ENCODE measurements at regions not wholly inside any gene's neighbourhood (a gene's known extent, or its start where the extent isn't known, plus 50 kb on each side); places are given as distances from the start of the nearest gene placed in this dataset.
"Not testable (repeated sequence)": the region's sequence is repeated elsewhere in the genome, so short reads cannot be mapped to it uniquely, and the experiment has no call there.

DNA sequence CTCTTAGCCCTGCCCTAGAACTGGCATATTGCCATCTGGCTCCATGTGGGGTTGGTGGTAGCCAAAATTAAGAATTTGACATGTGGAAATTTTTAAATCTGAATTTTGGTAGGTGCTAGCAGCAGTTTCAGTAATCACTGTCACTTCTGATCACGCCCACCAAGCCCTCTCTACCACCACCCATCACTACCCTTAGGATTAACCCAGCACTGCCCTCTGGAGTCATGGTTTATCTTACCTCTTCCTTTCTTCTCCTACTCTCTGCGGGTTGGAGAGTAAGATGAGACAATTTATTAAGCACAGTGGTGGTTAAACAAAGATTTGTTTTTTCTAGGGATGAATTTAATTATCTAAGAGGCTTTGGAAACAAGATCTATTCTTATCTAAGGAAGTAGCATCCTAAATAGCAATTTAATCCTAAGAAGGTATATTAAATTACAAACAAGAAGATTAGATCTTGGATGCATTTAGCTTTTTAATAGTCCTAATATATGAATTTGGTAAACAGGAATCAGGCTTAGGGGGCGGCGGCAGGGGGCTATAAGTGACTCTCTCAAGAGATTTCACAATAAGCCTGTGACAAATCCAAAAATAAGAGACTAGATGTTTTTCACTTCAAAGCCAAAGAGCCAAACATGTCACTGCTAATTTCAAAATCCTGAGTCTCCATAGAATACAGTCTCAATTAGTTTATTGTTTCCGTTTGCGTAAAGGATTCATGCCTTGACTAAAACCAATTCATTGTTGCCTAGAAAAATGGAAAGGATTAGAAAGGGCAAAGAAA is 498.4 kb upstream of the UBE2E2 start:
- no peak overlapping the region for H3K27ac ChIP-seq
- no peak for DNase-seq
- peaks cover 0 to 9% (median 0%) of the 10 kb centered on the region in 3 donors for H3K9me3 ChIP-seq
- ATAC-seq = no peak
- no peaks in the 10 kb centered on the region for H3K4me1 ChIP-seq
- TF ChIP-seq, protein P1, sequence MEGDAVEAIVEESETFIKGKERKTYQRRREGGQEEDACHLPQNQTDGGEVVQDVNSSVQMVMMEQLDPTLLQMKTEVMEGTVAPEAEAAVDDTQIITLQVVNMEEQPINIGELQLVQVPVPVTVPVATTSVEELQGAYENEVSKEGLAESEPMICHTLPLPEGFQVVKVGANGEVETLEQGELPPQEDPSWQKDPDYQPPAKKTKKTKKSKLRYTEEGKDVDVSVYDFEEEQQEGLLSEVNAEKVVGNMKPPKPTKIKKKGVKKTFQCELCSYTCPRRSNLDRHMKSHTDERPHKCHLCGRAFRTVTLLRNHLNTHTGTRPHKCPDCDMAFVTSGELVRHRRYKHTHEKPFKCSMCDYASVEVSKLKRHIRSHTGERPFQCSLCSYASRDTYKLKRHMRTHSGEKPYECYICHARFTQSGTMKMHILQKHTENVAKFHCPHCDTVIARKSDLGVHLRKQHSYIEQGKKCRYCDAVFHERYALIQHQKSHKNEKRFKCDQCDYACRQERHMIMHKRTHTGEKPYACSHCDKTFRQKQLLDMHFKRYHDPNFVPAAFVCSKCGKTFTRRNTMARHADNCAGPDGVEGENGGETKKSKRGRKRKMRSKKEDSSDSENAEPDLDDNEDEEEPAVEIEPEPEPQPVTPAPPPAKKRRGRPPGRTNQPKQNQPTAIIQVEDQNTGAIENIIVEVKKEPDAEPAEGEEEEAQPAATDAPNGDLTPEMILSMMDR (IDR thresholded peaks at IDR 0.05) = no peak
- TF ChIP-seq POLR2A (IDR thresholded peaks at IDR 0.05) = no peak
- intact Hi-C loops (cut with DNase I) = no loop called here
- H3K27me3 ChIP-seq = no peaks in the 10 kb centered on the region
- no peaks in the 10 kb centered on the region for H3K36me3 ChIP-seq (replicated peaks in 1 of 2; ENCODE audit: insufficient read depth in 1 of 2, low read depth in 2 of 2)
- no peak overlapping the region for H3K4me3 ChIP-seq
- 58 to 59% methylated on average over 6 of the region's 6 CpGs for WGBS, 2 donors

DNA sequence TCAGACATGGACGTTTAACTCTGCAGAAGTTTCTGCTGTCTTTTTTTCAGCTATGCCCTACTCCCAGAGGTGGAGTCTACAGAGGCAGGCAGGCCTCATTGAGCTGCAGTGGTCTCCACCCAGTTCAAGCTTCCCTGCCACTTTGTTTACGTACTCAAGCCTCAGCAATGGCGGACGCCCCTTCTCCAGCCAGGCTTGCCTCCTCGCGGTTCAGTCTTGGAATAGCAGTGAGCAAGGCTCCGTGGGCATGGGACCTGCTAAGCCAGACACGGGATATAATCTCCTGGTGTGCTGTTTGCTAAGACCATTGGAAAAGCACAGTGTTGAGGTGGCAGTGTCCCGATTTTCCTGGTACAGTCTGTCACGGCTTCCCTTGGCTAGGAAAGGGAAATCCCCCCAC is 496.2 kb upstream of the UBE2E2 start:
- H3K36me3 ChIP-seq (replicated peaks in 1 of 2; ENCODE audit: insufficient read depth in 1 of 2, low read depth in 2 of 2); H3K4me1 ChIP-seq; DNase-seq; H3K4me3 ChIP-seq; H3K27ac ChIP-seq; H3K27me3 ChIP-seq; intact Hi-C loops (cut with DNase I); ATAC-seq: not testable (repeated sequence)
- peaks cover 0 to 13% (median 0%) of the 10 kb centered on the region in 3 donors for H3K9me3 ChIP-seq
- WGBS, 2 donors = 75 to 85% methylated on average over 10 of the region's 10 CpGs

DNA sequence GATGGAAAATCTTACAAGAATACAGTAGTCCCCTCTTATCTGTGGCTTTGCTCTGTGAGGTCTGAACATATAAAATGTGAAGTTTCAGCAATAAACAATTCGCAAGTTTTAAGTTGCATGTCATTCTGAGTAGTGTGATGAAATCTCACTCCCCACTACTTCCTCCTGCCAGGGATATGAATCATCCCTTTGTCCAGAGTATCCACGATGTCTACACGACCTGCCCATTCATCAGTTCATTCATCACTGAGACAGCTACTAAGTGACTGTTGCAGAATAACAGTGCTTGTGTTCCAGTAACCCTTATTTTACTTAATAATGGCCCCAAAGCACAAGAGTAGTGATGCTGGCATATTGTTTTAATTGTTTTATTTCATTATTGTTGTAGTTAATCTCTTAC is 489.2 kb upstream of the UBE2E2 start:
- peaks cover 0 to 4% (median 0%) of the 10 kb centered on the region in 3 donors for H3K9me3 ChIP-seq
- peak in 1 of 4 donors; percentile 10 for DNase-seq
- no peak overlapping the region for H3K27ac ChIP-seq
- 17 to 34% methylated on average over 3 of the region's 3 CpGs for WGBS, 2 donors
- intact Hi-C loops (cut with DNase I) = no loop called here
- no peaks in the 10 kb centered on the region for H3K4me1 ChIP-seq
- no peak for ATAC-seq
- TF ChIP-seq, protein P1 (IDR thresholded peaks at IDR 0.05) = no peak
- TF ChIP-seq POLR2A (IDR thresholded peaks at IDR 0.05) = no peak
- no peaks in the 10 kb centered on the region for H3K36me3 ChIP-seq (replicated peaks in 1 of 2; ENCODE audit: insufficient read depth in 1 of 2, low read depth in 2 of 2)
- H3K4me3 ChIP-seq = no peak overlapping the region
- H3K27me3 ChIP-seq = no peaks in the 10 kb centered on the region

DNA sequence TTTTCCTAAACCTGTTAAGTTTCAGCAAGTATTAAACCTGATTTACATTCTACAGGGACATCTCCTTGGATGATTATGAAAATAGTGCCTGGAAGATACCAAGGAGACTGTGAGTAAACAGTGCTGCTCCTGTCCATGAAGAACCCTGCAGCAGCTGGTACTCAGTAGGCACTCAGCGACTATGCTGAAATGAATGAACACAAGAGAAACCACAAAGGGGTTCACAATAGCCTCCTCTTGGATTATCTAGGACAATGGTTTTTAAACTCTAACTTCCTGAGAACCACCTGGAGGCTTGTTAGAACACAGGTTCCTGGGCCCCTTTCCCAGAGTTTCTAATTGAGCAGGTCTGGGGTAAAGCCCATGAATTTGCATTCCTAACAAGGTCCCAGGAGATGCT is 488.4 kb upstream of the UBE2E2 start:
- Histone ChIP-seq H3K27ac (no peak overlapping the region), H3K36me3 (replicated peaks in 1 of 2; ENCODE audit: insufficient read depth in 1 of 2, low read depth in 2 of 2) (no peaks in the 10 kb centered on the region), H3K9me3 (peaks cover 0 to 4% (median 0%) of the 10 kb centered on the region in 3 donors), H3K4me3 (no peak overlapping the region), H3K27me3 (no peaks in the 10 kb centered on the region), H3K4me1 (no peaks in the 10 kb centered on the region)
- intact Hi-C loops (cut with DNase I) = no loop called here
- DNase-seq = no peak
- TF ChIP-seq, protein P1 (IDR thresholded peaks at IDR 0.05) = no peak
- TF ChIP-seq POLR2A (IDR thresholded peaks at IDR 0.05) = no peak
- ATAC-seq = no peak
- whole genome bisulfite sequencing, 2 donors = 69 to 71% methylated on average over 1 of the region's 1 CpG

DNA sequence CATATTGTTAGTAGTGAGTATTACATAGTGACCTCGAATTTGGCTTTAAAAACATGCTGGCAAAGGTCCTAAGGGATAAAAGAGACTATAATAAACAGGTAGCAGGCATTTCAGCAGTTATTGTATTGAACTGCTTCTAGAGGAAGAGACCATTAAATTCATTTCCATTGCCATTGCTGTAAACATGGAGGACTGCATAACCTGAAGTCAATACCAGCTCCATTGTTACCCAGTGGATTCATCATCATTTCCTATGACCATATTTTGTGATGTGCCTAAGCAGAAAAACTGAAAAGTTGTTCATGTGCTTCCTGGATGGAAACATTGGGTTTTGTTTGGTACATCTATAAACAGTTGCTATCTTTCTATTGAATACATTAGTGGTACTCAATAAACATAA is 482.5 kb upstream of the UBE2E2 start:
- no peak for TF ChIP-seq POLR2A (IDR thresholded peaks at IDR 0.05)
- TF ChIP-seq, protein P1 (IDR thresholded peaks at IDR 0.05) = no peak
- no peaks in the 10 kb centered on the region for H3K4me1 ChIP-seq
- H3K4me3 ChIP-seq = no peak overlapping the region
- DNase-seq = no peak
- WGBS, 2 donors = 12 to 18% methylated on average over 1 of the region's 1 CpG
- no peaks in the 10 kb centered on the region for H3K9me3 ChIP-seq
- no peak overlapping the region for H3K27ac ChIP-seq
- H3K36me3 ChIP-seq (replicated peaks in 1 of 2; ENCODE audit: insufficient read depth in 1 of 2, low read depth in 2 of 2) = no peaks in the 10 kb centered on the region
- intact Hi-C loops (cut with DNase I) = no loop called here
- H3K27me3 ChIP-seq = no peaks in the 10 kb centered on the region
- ATAC-seq = no peak
